ENCODE measurements at regions not wholly inside any gene's neighbourhood (a gene's known extent, or its start where the extent isn't known, plus 50 kb on each side); places are given as distances from the start of the nearest gene placed in this dataset.

DNA sequence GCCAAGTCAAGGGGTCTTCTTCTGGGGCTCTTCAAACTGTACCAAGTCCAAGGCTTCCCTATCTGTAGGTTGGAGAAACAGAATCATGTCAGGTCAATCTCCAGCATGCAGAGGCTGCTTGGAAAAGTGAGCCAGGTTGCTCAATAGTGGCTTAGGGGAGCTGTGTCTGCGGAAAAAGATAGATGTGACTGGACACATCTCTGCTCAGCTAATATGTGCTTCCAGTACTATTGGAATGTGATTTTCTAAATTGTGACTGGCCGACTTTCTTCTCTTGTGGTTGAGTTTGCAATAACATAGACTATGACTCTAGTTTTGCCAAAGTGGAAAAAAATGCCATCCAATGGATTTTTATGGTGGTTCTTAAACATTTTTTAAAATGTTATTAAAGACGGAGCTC is 136.7 kb downstream of the BOD1 start:
- TF ChIP-seq, protein P1, sequence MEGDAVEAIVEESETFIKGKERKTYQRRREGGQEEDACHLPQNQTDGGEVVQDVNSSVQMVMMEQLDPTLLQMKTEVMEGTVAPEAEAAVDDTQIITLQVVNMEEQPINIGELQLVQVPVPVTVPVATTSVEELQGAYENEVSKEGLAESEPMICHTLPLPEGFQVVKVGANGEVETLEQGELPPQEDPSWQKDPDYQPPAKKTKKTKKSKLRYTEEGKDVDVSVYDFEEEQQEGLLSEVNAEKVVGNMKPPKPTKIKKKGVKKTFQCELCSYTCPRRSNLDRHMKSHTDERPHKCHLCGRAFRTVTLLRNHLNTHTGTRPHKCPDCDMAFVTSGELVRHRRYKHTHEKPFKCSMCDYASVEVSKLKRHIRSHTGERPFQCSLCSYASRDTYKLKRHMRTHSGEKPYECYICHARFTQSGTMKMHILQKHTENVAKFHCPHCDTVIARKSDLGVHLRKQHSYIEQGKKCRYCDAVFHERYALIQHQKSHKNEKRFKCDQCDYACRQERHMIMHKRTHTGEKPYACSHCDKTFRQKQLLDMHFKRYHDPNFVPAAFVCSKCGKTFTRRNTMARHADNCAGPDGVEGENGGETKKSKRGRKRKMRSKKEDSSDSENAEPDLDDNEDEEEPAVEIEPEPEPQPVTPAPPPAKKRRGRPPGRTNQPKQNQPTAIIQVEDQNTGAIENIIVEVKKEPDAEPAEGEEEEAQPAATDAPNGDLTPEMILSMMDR (IDR thresholded peaks at IDR 0.05; ENCODE audit: control extremely low read depth, extremely low read depth, low read depth, missing control alignments): no peak
- no peak for DNase-seq (ENCODE audit: extremely low spot score)
- ChIA-PET CTCF (no interaction called here), POLR2A (no interaction called here)

DNA sequence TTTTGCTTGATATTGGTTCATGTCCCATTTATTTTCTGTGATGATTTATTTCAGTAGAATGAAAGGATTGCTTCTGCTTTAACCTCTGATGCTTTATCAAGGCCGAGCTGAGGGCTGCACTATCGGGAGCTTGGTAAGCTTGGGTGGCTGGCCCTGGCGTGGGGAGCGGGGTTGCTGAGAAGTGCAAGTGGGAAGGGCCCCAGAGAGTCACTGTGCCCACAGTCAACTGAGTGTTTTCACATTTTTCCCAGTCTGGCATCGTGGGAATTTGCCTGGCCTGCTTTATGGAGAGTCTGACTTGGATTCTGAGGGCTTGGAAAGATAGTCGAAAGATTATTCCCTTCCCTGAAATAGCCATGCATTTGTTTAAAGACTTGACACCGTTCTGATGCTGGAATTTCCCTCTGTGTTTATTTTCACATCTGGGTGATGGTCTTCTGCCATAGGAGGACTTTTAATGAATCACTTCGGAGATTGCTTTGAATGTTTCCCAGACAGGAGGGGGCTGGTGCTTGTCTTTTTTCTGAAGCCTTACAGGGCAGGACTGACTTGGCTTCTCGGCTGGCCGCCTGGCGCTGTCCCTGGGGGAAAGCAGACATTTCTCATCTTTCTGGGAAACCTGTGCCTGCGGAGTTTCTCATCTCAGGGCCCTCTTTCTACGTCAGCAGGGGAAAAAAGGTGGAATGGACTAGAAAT is 139.0 kb downstream of the BOD1 start:
- ChIA-PET POLR2A (no interaction called here), CTCF (no interaction called here)
- TF ChIP-seq, protein P1 (IDR thresholded peaks at IDR 0.05; ENCODE audit: control extremely low read depth, extremely low read depth, low read depth, missing control alignments): no peak
- DNase-seq (ENCODE audit: extremely low spot score): no peak

DNA sequence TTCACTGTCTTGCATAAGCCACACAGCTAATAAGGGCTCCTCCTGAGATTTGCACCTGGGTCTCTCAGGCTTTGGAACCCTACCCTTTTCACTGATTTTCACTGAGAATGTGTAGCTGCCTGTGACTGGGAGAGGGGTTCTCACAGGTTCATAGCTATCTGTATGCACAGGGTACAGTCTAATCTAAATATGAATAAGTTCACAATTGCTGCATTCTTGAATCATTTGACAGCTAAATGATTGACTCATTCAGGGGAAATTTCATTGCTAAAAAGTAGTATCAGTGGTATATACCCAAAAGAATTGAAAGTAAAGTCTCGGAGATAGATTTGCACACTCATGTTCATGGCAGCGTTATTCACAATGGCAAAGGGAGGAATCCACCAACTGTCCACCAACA is 140.7 kb downstream of the BOD1 start:
- ChIA-PET POLR2A (no interaction called here), CTCF (interaction anchor here (1.2 to 1.5 kb wide), 3 partner anchors 10 to 37 kb away, joined by 3 to 5 read pairs (median 3); no protein-coding TSS in a partner anchor)
- DNase-seq (ENCODE audit: extremely low spot score): no peak
- TF ChIP-seq, protein P1 (IDR thresholded peaks at IDR 0.05; ENCODE audit: control extremely low read depth, extremely low read depth, low read depth, missing control alignments): no peak

DNA sequence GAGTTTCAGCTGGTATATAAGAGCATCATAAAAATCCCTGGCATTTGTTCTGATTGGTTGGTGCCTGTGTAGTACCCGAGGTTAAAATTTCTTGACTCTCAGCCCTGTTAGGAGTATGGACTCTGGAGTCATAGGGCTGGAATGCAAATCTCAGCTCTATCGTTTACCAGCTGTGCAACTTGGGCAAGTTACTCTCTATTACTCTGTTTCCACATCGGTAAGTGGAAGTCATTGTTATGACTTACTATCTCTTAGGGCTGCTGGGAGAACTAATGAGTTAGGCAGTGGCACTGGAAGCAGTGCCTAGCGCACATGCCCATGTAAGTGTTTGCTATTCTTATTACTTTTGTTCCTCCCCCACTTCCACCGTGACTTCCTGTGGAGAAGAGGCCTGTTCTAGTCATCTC is 141.6 kb downstream of the BOD1 start:
- no peak for DNase-seq (ENCODE audit: extremely low spot score)
- CTCF ChIA-PET: interaction anchor here (1.0 to 1.5 kb wide), 4 partner anchors 11 to 38 kb away, joined by 3 to 5 read pairs (median 3); no protein-coding TSS in a partner anchor
- TF ChIP-seq, protein P1 (IDR thresholded peaks at IDR 0.05; ENCODE audit: control extremely low read depth, extremely low read depth, low read depth, missing control alignments): no peak
- POLR2A ChIA-PET: no interaction called here

DNA sequence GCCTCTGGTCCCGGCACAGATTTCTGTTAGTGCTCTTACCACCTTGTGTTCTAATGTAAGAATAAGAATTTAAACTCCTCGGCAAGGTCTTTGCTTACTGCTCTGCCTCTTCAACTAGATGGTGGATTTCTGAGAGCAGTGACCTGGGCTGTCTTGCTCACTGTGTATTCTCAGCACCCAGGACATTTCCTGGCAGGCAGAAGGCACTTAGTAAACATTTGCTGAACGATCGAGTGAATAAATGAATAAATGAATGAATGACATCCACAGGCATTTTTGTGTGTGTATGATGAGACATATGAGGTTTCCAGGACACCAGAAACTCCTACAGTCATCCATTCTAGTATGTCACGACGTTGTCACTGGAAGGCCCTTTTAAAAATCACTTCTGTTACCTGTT is 143.2 kb downstream of the BOD1 start:
- CTCF ChIA-PET: no interaction called here
- no peak for DNase-seq (ENCODE audit: extremely low spot score)
- TF ChIP-seq, protein P1 (IDR thresholded peaks at IDR 0.05; ENCODE audit: control extremely low read depth, extremely low read depth, low read depth, missing control alignments): no peak
- POLR2A ChIA-PET: no interaction called here

DNA sequence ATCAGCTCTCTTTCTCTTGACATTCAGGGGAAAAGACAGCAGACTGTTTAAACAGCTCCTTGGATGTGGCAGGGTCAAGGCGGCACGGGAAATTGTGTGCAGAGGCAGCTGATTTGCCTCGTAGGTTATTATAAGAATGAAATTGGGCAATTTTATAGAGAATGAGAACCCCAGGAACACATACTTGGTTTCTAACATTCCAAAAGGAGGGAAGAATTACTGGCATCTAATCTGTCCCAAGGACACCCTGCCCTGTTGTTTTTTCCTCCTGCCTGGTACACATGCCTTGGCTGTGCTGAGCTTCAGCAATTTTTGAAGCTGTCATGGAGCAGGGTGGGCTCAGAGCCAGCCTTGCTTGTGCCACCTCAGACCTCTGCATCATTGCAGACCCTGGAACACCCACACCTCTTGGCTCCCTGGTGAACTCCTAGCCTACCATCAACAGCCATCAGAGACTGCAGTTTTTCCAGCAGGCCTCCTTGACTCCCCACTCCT is 143.6 kb downstream of the BOD1 start:
- TF ChIP-seq, protein P1 (IDR thresholded peaks at IDR 0.05; ENCODE audit: control extremely low read depth, extremely low read depth, low read depth, missing control alignments): no peak
- no peak for DNase-seq (ENCODE audit: extremely low spot score)
- ChIA-PET POLR2A (no interaction called here), CTCF (no interaction called here)

Measured in GM10248 (cell line).